Activated T-cell treated with anti-CD3 and anti-CD28 coated beads for 48 hours (primary cell): ENCODE measurements at regions not wholly inside any gene's neighbourhood (a gene's known extent, or its start where the extent isn't known, plus 50 kb on each side); places are given as distances from the start of the nearest gene placed in this dataset.

Experiments
- DNase-seq: peaks from one replicate; pipeline ENCODE4 v3.0.0-alpha.2; 2020; ENCODE audit warnings: low read depth

DNA sequence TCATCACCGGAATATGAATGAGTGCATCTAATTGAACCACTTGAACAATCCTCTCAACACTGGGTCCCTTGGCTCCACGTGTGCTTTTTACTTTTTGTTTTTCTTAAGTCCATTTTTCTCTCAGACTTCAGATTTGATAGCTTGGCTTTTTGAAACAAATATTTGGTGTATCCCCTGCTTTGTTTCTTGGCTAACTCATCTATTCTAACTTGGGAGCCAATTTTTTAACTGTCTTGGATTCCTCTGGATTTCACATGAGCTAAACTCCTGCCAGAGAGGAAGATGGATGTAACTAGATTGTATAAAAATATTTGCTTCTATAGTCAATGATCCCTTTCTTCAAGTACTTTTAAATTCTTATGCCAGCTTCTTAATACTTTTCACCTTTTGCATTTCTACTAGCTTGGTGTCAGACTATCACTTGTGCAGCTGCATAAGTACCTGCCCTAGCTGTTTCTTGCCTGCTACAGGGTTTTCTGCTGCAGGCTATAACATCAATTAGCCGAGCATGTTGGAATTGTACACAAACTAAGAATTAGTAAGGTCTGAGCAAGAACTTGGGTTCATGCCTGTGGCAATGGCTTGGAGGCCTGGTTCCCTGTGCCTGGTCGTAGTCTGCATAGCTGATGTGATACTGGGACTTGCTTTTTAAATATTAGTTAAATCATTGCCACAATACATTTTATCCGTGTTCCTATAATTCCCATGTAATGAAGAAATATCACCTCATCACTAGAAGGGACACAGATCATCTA is 281.5 kb downstream of the EN1 start:
- no peak for DNase-seq

DNA sequence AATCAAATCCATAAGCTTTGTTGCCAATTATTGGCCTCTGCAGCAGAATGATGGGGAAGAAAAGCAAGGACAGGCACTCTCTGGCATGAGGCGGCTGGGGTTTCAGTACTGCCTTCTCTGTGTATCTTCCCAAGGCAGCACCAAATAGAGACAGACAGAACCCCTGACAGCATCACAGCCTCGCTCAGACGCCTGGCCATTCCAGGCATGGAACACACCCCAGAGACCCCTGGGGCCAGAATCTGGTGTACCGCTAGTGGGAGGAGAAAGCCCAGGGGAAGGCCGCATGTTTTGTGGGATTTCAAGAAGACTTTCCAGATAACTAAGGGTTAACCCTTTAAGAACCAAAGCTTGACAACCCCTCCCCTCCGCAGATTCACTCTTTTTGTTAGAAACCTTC is 282.1 kb downstream of the EN1 start:
- no peak for DNase-seq

DNA sequence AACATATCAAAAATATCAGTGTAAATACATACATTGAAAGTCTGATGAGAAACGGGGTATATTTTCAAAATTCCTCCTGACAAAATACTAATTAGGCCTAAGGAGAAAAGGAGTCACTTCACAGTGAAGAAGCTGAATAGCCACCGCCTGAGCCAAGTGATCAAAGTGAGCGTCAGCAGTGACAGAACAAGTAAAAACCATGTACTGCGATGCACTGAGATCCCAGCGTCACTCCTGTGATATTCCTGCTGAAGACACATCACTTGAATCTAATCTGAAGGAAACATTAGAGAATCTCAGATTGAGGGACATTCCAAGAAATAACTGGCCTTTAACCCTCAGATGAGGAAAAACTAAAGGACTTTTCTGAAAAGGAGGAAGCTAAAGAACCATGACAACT is 285.3 kb downstream of the EN1 start:
- DNase-seq, result no peak

DNA sequence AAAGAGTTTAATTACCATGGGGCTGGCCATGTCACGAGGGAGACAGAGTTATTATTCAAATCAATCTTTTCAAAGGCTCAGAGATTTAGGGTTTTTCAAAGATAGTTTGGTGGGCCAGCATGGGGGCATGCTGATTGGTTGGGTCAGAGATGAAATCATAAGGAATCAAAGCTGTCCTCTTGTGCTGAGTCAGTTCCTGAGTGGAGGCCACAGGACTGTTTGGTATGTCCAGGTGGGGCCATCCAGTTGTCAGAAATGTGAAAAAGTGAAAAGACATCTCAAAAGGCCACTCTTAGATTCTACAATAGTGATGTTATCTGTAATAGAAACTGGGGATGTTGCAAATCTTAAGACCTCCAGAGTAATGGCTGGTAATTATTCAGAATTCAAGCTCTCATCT is 288.6 kb downstream of the EN1 start:
- DNase-seq, result no peak

DNA sequence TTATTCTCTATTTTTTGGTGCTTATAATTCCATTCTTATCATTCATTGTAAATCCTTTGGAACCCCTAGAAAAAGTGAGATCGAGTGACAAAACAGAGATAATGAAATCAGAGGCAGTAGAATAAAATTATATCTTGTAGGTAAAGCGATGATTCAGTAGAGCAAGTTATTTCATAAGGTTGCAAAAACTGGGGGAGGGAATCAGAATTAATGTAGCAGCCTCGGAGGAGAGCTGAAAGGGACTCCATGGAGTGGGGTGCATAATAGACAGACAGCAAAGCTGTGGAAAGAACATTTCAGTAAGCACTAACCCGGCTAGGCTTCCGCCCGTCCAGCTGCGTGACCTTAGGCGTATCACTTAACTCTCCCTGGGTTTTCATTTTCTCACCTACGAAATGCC is 289.7 kb downstream of the EN1 start:
- DNase-seq, result no peak

DNA sequence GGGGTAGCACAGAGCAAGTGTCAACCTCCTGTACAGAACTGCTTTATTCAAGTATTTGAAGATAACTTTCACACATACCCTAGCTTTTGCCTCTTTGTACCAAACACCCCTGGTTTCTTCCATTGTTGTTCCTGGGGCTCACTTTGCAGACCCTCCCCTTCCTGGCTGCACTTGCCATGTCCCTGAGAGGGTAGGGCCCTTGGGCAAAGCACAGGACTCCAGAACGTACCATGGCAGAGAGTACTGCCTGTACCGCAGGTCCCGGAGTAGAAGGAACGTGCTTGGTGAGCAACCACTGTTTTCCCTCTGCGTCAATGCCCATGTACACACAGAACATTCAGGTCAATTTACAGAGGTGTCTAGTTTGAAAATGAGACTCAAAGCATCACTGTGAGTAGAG is 290.4 kb downstream of the EN1 start:
- DNase-seq, result no peak

DNA sequence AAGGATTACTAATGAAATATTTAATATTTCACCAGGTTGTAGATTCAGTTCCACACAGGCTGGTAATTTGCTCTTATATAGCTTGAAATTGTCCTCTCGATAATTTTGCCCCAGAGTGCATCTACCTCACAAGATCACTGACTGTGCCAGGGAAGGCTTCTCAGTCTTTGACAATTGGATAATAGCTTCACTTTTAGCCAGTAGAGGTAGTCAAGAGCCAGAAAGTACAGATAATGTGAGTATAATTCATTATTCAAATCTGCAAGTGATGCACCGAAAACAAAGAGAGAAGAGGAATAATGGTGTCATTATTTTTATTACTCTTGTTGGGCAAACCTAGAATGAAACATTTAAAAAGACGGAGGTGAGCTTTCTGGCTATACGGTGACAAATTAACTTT is 292.8 kb downstream of the EN1 start:
- no peak for DNase-seq

DNA sequence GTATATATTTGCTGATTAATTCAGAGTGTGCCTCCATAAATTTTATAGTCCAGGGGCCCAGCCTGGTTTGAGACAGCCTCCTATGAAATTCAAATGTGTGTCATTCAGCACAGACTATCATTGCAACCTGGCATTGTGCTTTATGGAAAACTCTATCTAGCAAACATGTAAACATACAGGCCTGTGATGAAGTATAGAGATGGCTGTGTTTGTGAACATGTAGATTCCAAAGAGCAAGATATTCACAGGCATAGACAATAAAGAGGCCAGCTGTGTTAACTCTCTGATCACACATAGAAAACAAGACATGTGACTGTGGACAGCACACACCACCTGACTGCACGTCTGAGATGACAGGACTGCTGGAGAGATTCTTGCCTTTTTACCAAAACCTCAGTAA is 297.9 kb downstream of the EN1 start:
- DNase-seq, result no peak

DNA sequence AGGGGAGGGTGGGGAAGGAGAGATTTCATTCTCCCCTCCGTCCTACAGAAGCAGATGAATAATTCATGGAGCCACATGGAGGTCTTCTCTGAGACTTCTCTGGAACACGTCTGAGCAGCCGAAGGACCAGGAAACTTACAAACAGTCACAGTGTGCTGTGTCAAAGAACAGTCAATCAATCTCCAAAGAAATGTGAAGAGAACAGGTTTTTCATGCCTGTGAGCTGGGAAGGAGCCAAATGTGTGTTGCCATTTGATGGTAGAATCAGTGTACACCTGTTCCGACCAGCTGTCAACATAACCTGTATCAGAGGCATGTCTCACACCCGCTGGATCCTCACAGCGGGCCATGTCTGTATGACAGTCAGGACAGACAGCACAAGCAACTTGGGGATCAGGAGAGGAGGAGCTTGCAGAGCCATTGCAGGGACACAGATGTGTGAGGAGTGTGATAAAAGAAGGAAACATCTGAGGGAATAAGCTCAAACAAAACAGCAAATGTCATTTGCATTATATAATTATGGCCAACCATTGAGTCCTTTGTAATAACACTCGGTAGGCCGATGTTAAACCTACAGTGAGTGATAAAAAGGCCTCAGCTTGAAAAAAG is 298.5 kb downstream of the EN1 start:
- no peak for DNase-seq

DNA sequence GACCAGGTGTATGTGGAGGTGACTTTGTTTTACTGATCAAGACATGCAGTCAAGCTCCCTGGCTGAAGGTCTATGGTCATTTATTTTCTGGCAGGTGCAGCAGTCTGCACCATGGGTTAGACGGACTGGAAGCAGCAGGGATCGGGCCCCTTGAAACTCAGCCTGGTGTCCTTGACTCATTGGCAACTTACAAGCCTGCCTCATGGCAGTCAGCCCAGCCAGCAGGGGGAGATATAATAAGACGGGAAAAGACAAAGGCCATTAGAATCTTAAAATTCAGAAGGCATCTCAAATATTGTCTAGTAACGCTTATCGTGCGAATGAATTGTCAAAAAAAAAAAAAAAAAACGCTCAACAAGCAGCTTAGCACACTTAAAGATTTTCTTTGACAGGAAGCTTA is 308.2 kb downstream of the EN1 start:
- no peak for DNase-seq

DNA sequence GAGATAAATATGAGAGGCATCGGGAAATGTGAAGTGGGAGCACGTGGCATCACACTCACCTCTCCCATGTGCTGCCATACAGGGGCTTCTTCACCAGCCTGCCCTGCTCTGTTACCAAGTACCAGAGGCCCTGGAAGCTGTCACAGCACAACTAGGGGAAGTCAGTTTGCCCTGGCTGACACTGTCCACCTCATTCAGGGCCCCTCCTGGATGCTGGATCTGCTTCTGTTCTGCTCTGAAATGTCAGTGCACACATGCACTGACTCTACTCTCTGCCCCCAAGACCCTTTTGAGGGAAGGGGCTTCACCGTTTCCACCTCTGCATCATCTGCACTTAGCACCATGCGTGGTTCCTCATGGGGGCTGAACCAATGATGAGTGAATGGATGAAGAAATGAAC is 311.1 kb downstream of the EN1 start:
- DNase-seq, result no peak

DNA sequence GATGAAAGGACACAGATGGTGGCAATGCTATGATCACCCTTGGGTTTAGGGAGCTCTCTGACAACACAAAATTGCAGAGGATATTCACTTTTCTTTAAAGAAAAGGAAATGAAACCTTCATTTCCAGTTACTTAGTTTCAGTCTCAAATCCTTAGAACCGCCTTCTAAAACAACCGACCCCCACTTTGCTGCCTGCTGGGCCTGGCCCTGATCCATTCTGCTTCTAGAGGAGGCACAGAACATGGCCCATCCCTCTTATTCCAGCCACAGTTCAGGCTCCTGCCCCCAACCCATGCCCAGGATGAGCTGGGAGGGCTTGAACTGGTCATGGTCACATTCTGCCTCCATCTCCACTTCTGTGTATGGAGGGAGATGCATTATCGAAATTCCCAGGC is 311.6 kb downstream of the EN1 start:
- no peak for DNase-seq

DNA sequence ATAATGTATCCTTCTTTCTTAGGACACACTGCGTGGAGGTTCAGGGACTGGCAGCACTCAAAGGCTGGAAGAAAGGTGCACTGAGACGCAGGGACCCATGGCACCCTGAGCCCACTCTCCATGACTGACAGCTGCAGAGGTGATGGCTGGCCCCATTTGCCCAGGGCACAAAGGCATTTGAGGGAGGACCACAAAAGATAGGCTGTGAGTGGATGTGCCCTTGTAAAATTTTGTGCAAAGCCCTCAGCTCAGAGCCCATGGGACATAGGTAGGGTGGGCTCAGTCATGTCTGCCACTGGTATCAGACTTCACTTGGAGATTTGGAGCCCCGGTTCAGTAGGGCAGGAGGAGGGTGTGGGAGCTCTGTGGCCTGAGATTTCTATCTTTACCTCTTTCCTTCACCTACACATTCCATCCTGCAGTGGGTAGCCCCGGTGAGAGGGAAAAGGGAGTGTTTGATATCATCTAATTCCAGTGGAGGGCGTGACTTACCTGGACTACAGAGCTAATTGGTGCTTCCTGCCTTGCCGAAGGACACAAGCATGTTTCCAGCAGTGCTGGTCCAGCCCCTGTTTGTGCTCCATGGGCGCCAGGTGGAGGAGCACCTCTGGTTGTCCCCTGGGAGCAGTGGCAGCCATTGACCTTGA is 312.2 kb downstream of the EN1 start:
- no peak for DNase-seq

DNA sequence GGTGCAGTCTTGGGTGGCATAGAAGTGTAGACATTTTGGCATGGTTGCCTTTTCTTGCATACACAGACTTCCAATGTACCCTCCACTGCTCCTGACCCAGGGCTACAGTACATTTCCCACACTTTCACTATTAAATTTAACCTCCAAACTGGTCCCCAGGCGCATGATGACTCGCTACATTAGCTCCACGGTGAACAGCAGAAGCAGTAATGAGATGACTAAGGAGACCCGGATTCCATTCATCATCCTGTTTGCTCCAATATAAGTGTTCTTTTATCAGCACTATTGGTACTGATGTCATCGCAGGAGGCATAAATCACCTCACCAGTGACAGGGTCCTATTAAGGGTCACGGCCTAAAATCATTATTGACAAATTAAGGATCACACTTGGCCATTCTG is 316.5 kb downstream of the EN1 start:
- DNase-seq, result no peak

DNA sequence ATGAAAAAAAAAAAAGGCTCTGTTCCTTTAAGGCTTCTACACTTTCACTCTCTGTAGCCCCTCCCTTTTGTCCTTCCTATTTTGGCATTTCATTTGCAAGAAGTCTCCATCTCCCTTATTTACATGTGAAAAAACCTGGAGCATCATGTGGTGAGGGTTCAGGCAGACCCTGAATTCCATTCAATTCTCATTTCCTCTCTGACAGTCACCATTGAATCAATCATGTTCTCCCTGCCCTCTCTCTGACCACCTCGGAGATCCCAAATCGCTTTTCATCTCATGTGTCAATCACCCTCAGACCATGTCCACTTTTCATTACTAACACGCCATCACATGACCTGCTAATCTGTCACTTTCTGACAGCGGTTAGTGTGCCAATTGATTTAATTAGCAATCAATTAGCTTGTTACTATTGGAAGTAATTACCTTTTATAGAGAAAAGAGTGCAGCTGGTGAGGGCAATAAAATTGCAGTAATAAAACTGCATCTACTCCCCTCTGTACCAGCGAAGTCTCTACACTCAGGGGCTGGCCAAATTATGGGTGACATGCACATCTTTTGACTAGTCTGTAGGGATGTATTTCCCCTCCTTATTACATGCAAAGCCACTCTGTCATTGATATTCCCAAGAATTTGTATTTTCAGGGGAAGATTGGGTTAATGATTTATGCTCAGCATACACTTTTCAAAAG is 317.4 kb downstream of the EN1 start:
- no peak for DNase-seq

DNA sequence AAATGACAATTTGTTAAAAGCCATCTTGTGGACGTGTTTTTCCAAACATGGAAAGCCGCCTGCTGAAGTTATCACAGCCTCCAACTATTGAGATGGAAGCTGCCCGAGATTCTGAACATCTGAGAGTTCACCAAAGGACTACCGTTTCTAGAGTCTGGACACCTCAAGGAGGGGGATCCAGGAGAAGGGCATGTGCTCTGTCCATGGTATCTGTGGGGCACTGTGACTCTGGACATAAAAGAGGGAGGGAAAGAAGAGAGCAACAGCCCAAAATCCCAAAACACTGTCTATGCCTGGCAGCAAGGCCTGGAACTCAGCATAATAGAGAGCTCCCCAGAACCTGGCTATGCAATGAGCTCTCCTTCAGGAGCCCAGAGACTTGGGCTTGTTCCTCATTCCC is 319.9 kb downstream of the EN1 start:
- DNase-seq, result no peak

DNA sequence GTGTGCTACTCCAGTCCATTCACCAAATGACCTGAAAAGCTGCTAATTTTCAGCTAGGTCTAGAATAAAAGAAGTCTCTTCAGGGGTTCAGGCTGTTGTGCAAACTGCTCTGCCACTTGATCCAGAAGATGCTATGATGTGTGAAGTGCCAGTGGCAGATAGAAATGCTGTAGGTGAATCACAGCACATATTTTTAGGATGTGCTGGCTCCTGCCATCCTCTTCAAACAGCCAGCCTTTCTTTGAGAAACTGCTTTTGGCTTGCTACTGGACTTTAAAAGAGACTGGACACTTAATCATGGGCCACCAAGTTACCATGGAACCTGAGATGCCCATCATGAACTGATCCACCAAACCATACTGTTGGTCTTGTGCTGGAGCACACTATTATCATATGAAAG is 322.1 kb downstream of the EN1 start:
- no peak for DNase-seq

DNA sequence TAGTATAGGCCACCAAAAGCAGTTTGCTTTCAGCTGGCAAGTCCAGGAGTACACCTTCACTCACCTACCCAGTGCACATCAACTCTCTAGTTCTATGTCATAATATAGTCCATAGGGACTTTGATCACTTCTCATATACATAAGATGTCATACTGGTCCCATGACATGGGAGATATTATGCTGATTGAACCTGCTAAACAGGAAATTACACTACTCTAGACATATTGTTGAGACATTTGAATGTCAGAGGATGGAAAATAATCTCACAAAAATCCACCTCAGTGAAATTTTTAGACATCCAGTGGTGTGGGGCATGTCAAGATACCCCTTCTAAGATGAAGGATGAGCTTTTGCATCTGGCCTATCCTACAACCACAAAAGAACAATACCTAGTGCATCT is 322.5 kb downstream of the EN1 start:
- no peak for DNase-seq

DNA sequence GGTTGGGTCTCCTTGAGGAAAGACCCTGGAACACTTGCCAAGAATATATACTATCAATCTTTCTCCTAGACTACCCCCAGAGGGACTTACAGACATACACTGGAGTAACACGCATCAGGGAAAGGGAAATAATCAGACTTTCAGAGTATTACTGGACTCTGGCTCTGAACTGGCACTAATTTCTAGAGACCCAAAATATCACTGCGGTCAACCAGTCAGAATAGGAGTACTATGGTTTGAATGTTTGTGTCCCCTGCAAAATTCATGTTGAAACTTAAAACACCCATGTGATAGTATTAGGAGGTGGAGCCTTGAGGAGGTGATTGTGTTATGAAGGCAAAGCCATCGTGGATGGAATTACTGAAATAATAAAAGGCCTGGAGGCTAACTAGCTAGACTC is 323.7 kb downstream of the EN1 start:
- DNase-seq, result no peak

DNA sequence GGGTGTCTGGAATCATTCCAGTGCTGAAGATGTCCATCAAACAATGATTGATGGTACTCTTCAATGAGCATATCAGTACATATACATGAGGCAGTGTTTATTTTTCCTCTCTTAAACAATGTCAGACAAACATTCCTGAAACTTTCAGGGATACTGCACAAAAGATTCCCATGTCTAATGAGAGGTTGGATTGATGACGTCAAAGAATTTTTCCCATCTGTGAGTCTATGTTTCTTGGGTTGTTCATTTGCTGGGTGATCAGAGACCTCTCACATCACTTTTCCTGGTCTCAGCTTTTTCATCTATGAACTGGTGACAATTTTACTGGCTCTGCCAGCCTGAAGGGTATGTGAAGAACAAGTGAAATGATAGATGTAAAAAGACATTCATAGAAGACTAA is 325.5 kb downstream of the EN1 start:
- DNase-seq, result no peak

DNA sequence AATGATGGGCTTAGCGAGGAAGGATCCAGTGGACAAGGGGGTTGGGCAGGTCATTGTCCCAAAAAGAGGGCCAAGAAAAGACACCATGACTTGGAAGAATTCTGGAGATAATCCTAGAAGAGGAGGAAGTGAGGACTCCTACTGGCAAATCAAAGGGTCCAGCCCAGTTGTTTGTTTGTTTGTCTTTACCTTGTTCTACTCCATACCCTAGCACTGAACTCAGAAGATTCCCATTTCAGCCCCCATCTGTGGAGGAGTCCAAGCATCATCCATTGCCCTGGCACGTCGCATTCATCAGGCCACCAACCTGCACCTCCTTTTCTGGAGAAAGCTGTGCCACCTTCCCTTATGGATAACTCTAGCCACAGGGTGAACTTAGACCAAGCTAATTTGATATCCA is 326.2 kb downstream of the EN1 start:
- DNase-seq, result no peak

DNA sequence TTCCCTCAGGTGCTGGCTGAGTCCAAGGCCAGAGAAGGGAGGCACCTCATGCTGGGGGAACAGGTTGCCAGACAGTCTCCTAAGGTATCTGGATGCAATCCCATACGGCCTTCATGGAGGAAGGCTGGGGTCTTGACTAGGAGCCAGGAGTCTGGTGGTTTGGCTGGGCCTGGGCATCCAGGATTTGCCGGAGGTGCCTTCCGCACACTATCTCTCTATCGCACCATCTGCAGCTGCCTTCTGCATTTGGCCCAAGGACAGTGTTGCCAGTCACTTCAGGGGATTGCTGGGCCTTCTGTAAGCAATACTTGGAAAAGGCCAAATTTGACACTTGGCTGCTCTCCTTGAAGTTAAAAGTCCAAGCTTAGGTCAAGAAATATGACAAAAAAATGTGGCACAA is 327.2 kb downstream of the EN1 start:
- no peak for DNase-seq

DNA sequence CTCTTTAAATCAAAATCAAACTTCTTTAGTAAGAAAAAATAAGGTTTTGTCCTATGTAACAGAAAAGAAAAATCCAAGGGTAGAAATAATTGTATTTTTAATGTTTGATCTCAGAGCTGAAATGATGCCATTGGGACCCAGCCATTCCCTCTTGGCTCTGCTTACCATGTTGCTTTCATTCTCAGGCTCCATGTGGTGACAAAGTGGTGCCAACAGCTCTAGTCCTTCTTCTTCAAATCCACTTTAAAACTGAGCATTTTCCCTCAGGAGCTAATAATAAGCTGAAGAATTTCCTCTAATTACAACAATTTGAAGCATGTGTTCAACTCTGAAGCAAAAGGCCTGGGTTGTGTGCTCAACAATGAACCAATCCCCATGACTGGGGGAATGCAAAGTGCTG is 327.9 kb downstream of the EN1 start:
- no peak for DNase-seq
